DOHH2 (cell line): ENCODE measurements at regions not wholly inside any gene's neighbourhood (a gene's known extent, or its start where the extent isn't known, plus 50 kb on each side); places are given as distances from the start of the nearest gene placed in this dataset.

ENCODE experiments used
- H3F3A ChIP-seq: fragments of 200-600 bp; sonication (generic), shearing (Covaris generic); 2 replicates; pipeline ENCODE4 v1.6.0; 2016; ENCODE audit warnings: antibody characterized with exemption, mild to moderate bottlenecking; ENCODE audit not compliant: control insufficient read depth, insufficient read depth
- H3K27ac ChIP-seq: fragments of 200-600 bp; sonication (generic); 2 replicates; pipeline ENCODE4 v1.5.1; 2014; ENCODE audit warnings: low read depth, mild to moderate bottlenecking, low read length, moderate library complexity
- H3K27me3 ChIP-seq: fragments of 200-600 bp; sonication (generic); 2 replicates; pipeline ENCODE4 v1.6.1; 2014; ENCODE audit warnings: mild to moderate bottlenecking, low read length, mixed read lengths; ENCODE audit not compliant: control insufficient read depth
- H3K36me3 ChIP-seq: fragments of 200-600 bp; sonication (generic); 2 replicates; pipeline ENCODE4 v1.6.1; 2014; ENCODE audit warnings: mild to moderate bottlenecking, low read length, moderate library complexity, mixed read lengths; ENCODE audit not compliant: control insufficient read depth
- H3K4me1 ChIP-seq: fragments of 200-600 bp; sonication (generic); 2 replicates; pipeline ENCODE4 v1.6.1; 2014; ENCODE audit warnings: mild to moderate bottlenecking, low read length, mixed read lengths; ENCODE audit not compliant: control insufficient read depth
- H3K4me2 ChIP-seq: fragments of 200-600 bp; sonication (generic); 2 replicates; pipeline ENCODE4 v1.6.0; 2014; ENCODE audit warnings: mild to moderate bottlenecking, low read length, moderate library complexity
- H3K4me3 ChIP-seq: fragments of 200-600 bp; sonication (generic); 2 replicates; pipeline ENCODE4 v1.5.1; 2014; ENCODE audit warnings: mild to moderate bottlenecking, low read length, mixed read lengths
- H3K79me2 ChIP-seq: fragments of 200-600 bp; sonication (generic); 2 replicates; pipeline ENCODE4 v1.6.1; 2014; ENCODE audit warnings: mild to moderate bottlenecking, low read length, mixed read lengths; ENCODE audit not compliant: control insufficient read depth
- H3K9me2 ChIP-seq: fragments of 200-600 bp; sonication (generic); replicated peaks from 2 replicates; pipeline ENCODE4 v1.6.1; 2014; ENCODE audit warnings: mild to moderate bottlenecking, low read length, mixed read lengths; ENCODE audit not compliant: control insufficient read depth
- H3K9me3 ChIP-seq: fragments of 200-600 bp; sonication (generic); 2 replicates; pipeline ENCODE4 v1.6.1; 2014; ENCODE audit warnings: antibody characterized with exemption, low read length, mixed read lengths; ENCODE audit not compliant: control insufficient read depth, insufficient read depth
- H4K20me1 ChIP-seq: fragments of 200-600 bp; sonication (generic); 2 replicates; pipeline ENCODE4 v1.6.0; 2014; ENCODE audit warnings: low read depth, mild to moderate bottlenecking, antibody characterized with exemption, low read length, moderate library complexity; ENCODE audit not compliant: control insufficient read depth, insufficient read depth
- EZH2phosphoT487 ChIP-seq: fragments of 200-600 bp; sonication (generic); IDR thresholded peaks from 2 replicates; pipeline ENCODE4 v1.6.1; 2017; ENCODE audit warnings: borderline replicate concordance, mild to moderate bottlenecking, antibody characterized with exemption, low read length, moderate library complexity, mixed read lengths
- TF ChIP-seq, protein P1 (sequence below): fragments of 200-600 bp; sonication (generic); IDR thresholded peaks from one replicate; pipeline ENCODE4 v1.5.1; 2014; ENCODE audit warnings: antibody characterized with exemption, mild to moderate bottlenecking, low read depth, low read length; ENCODE audit not compliant: poor library complexity, severe bottlenecking

DNA sequence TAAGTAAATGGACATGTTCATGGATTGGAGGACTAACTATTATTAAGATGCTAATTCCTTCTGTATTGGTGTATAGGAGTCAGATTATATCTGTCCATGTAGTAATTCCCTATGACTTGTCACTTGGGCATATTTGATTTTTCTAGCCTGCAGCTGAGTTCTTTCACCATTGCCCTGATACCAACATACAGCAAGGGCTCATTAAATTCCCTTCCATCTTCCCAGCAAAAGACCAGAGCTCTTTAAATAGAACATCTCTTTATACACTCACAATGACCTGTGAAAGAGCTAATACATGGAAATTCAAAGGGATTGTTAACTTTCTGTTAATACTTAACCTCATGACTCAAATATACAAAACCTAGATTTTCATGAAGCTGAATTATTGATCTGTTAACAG is 492.3 kb upstream of the VRK2 start:
- Histone ChIP-seq H3K4me1 (peaks cover 4% of the 10 kb centered on the region), H3K9me3 (peaks cover 8% of the 10 kb centered on the region; the same call in 1 of the 2 replicates), H3K9me2 (no peaks in the 10 kb centered on the region), H3K4me2 (no peak overlapping the region), H3K36me3 (no peaks in the 10 kb centered on the region), H3F3A (no peaks in the 10 kb centered on the region), H3K27me3 (no peaks in the 10 kb centered on the region), H3K27ac (no peak overlapping the region), H3K79me2 (no peaks in the 10 kb centered on the region), H4K20me1 (no peaks in the 10 kb centered on the region), H3K4me3 (no peak overlapping the region)
- TF ChIP-seq, protein P1, sequence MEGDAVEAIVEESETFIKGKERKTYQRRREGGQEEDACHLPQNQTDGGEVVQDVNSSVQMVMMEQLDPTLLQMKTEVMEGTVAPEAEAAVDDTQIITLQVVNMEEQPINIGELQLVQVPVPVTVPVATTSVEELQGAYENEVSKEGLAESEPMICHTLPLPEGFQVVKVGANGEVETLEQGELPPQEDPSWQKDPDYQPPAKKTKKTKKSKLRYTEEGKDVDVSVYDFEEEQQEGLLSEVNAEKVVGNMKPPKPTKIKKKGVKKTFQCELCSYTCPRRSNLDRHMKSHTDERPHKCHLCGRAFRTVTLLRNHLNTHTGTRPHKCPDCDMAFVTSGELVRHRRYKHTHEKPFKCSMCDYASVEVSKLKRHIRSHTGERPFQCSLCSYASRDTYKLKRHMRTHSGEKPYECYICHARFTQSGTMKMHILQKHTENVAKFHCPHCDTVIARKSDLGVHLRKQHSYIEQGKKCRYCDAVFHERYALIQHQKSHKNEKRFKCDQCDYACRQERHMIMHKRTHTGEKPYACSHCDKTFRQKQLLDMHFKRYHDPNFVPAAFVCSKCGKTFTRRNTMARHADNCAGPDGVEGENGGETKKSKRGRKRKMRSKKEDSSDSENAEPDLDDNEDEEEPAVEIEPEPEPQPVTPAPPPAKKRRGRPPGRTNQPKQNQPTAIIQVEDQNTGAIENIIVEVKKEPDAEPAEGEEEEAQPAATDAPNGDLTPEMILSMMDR: no peak
- no peak for TF ChIP-seq EZH2phosphoT487

DNA sequence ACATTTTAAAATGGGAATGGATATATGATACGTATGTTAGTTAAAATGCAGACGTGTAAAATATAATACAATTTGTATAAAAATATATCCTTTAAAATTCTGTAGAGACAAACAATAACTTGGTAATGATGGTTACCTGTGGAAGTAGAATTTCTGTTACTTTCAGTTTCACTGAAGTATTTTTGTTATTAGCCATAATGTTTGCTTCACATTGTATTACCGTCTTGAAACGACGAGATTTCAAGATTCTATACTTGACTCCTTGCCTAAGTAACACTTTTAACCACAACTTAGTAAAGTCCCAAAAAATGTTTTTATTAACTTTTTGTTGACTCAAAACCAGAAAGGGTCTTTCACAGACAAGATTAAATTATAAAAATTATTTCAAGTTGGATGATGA is 488.3 kb upstream of the VRK2 start:
- Histone ChIP-seq H3K27ac (no peak overlapping the region), H3K4me3 (no peak overlapping the region), H3F3A (no peaks in the 10 kb centered on the region), H3K27me3 (no peaks in the 10 kb centered on the region), H3K4me2 (no peak overlapping the region), H3K36me3 (no peaks in the 10 kb centered on the region), H3K4me1 (no peaks in the 10 kb centered on the region), H3K79me2 (no peaks in the 10 kb centered on the region), H4K20me1 (no peaks in the 10 kb centered on the region), H3K9me2 (no peaks in the 10 kb centered on the region), H3K9me3 (no peaks in the 10 kb centered on the region)
- no peak for TF ChIP-seq EZH2phosphoT487

DNA sequence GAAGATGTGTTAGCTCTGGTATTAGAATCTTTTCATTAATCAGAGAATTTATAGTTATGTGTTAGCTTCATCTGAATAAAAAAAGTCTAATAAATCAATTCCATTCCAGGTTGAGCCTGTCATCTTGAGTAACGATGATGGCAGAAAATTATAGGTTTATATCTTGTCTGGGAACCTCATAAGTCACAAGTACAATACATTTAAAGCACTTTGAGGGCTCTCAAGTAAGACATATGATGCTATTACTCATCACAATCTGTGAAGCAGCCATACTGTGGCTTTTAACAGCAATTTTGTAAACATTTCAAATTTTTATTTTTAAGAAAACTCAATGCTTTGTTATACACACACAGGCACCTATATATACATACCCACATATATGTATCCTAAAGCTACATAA is 484.1 kb upstream of the VRK2 start:
- no peaks in the 10 kb centered on the region for H3K79me2 ChIP-seq
- no peaks in the 10 kb centered on the region for H3K9me2 ChIP-seq
- H3K27ac ChIP-seq: no peak overlapping the region
- no peaks in the 10 kb centered on the region for H3K27me3 ChIP-seq
- no peaks in the 10 kb centered on the region for H3K36me3 ChIP-seq
- H3K9me3 ChIP-seq: no peaks in the 10 kb centered on the region
- H4K20me1 ChIP-seq: no peaks in the 10 kb centered on the region
- H3K4me1 ChIP-seq: no peaks in the 10 kb centered on the region
- TF ChIP-seq, protein P1: no peak
- no peak for TF ChIP-seq EZH2phosphoT487
- no peak overlapping the region for H3K4me2 ChIP-seq
- no peaks in the 10 kb centered on the region for H3F3A ChIP-seq
- no peak overlapping the region for H3K4me3 ChIP-seq

DNA sequence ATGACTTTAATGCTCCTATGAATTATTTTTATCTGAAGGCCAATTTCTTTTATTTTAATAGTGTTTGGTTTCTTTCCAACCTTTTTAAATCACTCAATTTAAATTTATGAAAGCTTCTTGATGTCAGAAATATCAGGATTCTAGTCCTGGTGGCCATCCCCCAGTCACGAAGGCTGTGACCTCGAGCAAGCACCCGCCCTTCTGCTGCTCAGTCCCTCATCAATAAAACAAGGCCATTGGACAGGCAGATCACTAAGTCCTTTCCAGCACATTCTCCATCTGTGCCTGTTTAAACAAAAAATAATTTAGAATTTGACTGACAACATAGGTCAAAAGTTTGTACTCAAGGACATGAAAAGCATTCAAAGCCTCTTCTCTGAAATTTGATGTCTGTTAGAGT is 483.6 kb upstream of the VRK2 start:
- TF ChIP-seq, protein P1: no peak
- no peak for TF ChIP-seq EZH2phosphoT487
- no peaks in the 10 kb centered on the region for H3F3A ChIP-seq
- no peaks in the 10 kb centered on the region for H3K36me3 ChIP-seq
- H3K9me2 ChIP-seq: no peaks in the 10 kb centered on the region
- no peak overlapping the region for H3K27ac ChIP-seq
- H3K4me1 ChIP-seq: no peaks in the 10 kb centered on the region
- H4K20me1 ChIP-seq: no peaks in the 10 kb centered on the region
- H3K9me3 ChIP-seq: no peaks in the 10 kb centered on the region
- no peak overlapping the region for H3K4me2 ChIP-seq
- H3K79me2 ChIP-seq: no peaks in the 10 kb centered on the region
- no peaks in the 10 kb centered on the region for H3K27me3 ChIP-seq
- H3K4me3 ChIP-seq: no peak overlapping the region
